Aorta (tissue), 5 donors: ENCODE measurements at regions not wholly inside any gene's neighbourhood (a gene's known extent, or its start where the extent isn't known, plus 50 kb on each side); places are given as distances from the start of the nearest gene placed in this dataset.

Experiments
- ATAC-seq: fragments of 200-7000 bp; cut with Tn5 transposase; one replicate; pipeline ENCODE4 v1.9.1; 2022; ENCODE audit warnings: moderate library complexity; ENCODE audit not compliant: low FRiP score
- DNase-seq, 2 donors: peaks; one replicate each; pipeline ENCODE4 v3.0.0-alpha.2; 2020
- H3K27ac ChIP-seq, 2 donors: one replicate each; pipeline ENCODE4 v1.5.1; 2013; ENCODE audit warnings: low read length in 2 of 2, mild to moderate bottlenecking in 2 of 2, moderate library complexity in 2 of 2, control low read depth in 1 of 2, inconsistent platforms in 1 of 2, low read depth in 1 of 2
- H3K27me3 ChIP-seq, 2 donors: one replicate each; pipeline ENCODE4 v1.6.1; 2013; ENCODE audit warnings: control low read depth in 1 of 2, low read length in 1 of 2, mild to moderate bottlenecking in 1 of 2, moderate library complexity in 1 of 2; ENCODE audit not compliant: insufficient read depth in 2 of 2, control insufficient read depth in 1 of 2
- H3K36me3 ChIP-seq, 2 donors: one replicate each; pipeline ENCODE4 v1.6.1; 2013; ENCODE audit warnings: control low read depth in 1 of 2, low read length in 1 of 2, mild to moderate bottlenecking in 1 of 2; ENCODE audit not compliant: insufficient read depth in 2 of 2, control insufficient read depth in 1 of 2
- H3K4me1 ChIP-seq, 2 donors: one replicate each; pipeline ENCODE4 v1.6.1; 2013; ENCODE audit warnings: low read length in 2 of 2, control low read depth in 1 of 2, mild to moderate bottlenecking in 1 of 2, moderate library complexity in 1 of 2; ENCODE audit not compliant: insufficient read depth in 2 of 2, control insufficient read depth in 1 of 2
- H3K4me3 ChIP-seq, 2 donors: one replicate each; pipeline ENCODE4 v1.5.1; 2013; ENCODE audit warnings: low read length in 2 of 2, control low read depth in 1 of 2, mild to moderate bottlenecking in 1 of 2
- H3K9me3 ChIP-seq: one replicate; pipeline ENCODE4 v1.6.1; 2013; ENCODE audit warnings: mild to moderate bottlenecking, low read length; ENCODE audit not compliant: control insufficient read depth
- WGBS, 2 donors: extraction: QIAGEN DNeasy Blood & Tissue Kit; methylation state at CpG; one replicate each; pipeline ENCODE4 v1.1.7; 2013; 5-methylcytosine and 5-hydroxymethylcytosine counted together
- intact Hi-C, 2 donors: fragments of 100-400 bp; cut with DNase I; formaldehyde crosslinking; loops; one replicate each; pipeline versions ENCODE4 v1.14.2 to v1.15.0; 2022
- donor health status: healthy with polysubstance abuse.
- donor health status: Bipolar disorder and iron deficiency.
- donor health status: DM: no; HTN: no; CAD: no.
- donor health status: DM: no; HTN: no; CAD: no.
- donor health status: DM: yes; HTN: yes; CAD: no.

DNA sequence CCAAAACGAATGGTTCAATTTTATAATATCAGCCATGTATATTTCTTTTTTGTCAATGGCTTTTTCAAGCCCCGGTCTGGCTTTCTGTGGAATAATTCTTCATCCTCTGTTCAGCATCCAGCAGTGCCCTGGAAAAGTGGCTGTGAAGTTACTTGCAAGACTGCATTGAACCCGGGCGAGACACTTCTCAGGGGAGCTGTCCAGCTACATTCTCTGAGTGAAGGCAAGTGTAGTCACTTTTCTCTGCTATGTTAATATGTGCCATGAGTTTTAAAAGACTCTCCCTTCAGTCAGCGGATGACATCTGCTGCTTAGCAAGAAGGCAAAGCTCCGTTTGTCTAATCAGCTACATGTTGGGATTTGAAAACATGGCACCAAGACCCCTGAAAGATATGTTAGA, 81.3 kb upstream of the RGMA start:
- ATAC-seq: no peak
- intact Hi-C loops: loop anchor here in 1 of 2 donors (10.0 kb wide), 1 partner anchor 64 kb away; no protein-coding TSS in a partner anchor
- Histone ChIP-seq H3K27me3 (peaks cover 0 to 1% of the 10 kb centered on the region in 2 donors), H3K27ac (no peak overlapping the region), H3K9me3 (no peaks in the 10 kb centered on the region), H3K4me3 (no peak overlapping the region), H3K36me3 (no peaks in the 10 kb centered on the region), H3K4me1 (no peaks in the 10 kb centered on the region)
- no peak for DNase-seq
- 32% methylated on average over 6 of the region's 6 CpGs for WGBS, 2 donors

DNA sequence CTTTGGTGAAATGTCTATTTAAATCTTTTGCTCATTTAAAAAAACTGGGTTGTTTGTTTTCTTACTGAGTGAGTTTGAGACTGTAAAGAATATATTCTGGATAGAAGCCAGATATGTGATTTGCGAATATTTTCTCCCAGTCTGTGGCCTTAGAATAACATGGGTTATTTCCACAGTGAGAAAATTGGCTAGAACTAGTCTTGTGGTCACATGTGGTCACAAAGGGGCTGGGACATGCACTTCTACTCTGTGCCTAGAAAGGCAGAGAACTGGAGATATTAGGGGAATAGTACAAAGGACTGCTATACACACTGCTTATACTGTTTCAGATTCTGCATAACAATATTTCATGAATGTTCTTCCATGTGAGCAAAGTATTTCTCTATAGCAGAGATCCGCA, 79.9 kb upstream of the RGMA start:
- DNase-seq (no peak), ATAC-seq (no peak)
- Histone ChIP-seq H3K36me3 (no peaks in the 10 kb centered on the region), H3K27me3 (peaks cover 0 to 1% of the 10 kb centered on the region in 2 donors), H3K9me3 (no peaks in the 10 kb centered on the region), H3K27ac (no peak overlapping the region), H3K4me3 (no peak overlapping the region), H3K4me1 (no peaks in the 10 kb centered on the region)
- intact Hi-C loops: no loop called here
- WGBS, 2 donors: 18 to 22% methylated on average over 2 of the region's 2 CpGs

DNA sequence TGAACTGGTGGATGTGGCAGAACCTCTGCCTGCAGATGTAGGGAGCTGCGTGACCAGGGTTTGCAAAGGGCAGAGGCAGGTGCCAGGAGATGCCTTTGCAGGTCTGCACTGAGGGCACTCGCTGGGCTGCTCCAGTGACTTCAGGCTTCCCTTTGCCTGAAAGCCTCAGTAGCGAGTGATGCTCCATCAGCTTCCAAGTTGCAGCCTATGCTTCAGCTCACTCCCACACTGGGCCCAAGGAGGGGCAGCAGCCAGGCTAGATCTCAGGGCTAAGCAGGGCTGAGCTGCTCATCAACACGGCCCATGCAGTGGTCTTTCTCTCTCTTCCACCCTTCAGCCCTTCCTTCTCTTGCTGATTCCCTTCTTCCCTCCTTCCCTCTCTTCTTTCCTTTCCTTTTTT, 78.3 kb upstream of the RGMA start:
- no peaks in the 10 kb centered on the region for H3K9me3 ChIP-seq
- peaks cover 0 to 1% of the 10 kb centered on the region in 2 donors for H3K27me3 ChIP-seq
- no peaks in the 10 kb centered on the region for H3K36me3 ChIP-seq
- no peak overlapping the region for H3K27ac ChIP-seq
- WGBS, 2 donors: 87 to 95% methylated on average over 4 of the region's 4 CpGs
- DNase-seq (no peak), ATAC-seq (no peak)
- intact Hi-C loops: no loop called here
- H3K4me3 ChIP-seq: no peak overlapping the region
- no peaks in the 10 kb centered on the region for H3K4me1 ChIP-seq

DNA sequence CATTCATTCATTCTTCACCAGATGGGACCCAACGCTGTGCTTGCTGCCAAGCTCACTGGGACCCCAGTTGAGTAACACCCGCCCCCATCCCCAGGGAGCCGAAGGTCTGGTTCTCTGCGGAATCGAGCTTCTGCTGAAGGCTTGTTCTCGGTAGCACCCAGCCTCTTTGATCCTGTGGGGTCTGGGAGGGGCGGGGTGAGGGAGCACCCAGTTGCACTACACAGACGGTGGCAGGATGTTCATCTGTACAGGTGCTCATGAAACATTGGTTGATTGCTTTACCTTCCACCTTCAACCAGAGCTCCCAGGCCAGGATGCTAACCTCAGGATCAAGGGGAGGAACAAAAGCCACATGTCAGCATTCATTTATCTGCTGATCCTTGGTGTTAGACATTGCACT, 77.7 kb upstream of the RGMA start:
- H3K4me1 ChIP-seq: no peaks in the 10 kb centered on the region
- WGBS, 2 donors: 85 to 86% methylated on average over 8 of the region's 8 CpGs
- DNase-seq (no peak), ATAC-seq (no peak)
- peaks cover 0 to 1% of the 10 kb centered on the region in 2 donors for H3K27me3 ChIP-seq
- no peak overlapping the region for H3K4me3 ChIP-seq
- intact Hi-C loops: no loop called here
- H3K36me3 ChIP-seq: no peaks in the 10 kb centered on the region
- no peaks in the 10 kb centered on the region for H3K9me3 ChIP-seq
- no peak overlapping the region for H3K27ac ChIP-seq

DNA sequence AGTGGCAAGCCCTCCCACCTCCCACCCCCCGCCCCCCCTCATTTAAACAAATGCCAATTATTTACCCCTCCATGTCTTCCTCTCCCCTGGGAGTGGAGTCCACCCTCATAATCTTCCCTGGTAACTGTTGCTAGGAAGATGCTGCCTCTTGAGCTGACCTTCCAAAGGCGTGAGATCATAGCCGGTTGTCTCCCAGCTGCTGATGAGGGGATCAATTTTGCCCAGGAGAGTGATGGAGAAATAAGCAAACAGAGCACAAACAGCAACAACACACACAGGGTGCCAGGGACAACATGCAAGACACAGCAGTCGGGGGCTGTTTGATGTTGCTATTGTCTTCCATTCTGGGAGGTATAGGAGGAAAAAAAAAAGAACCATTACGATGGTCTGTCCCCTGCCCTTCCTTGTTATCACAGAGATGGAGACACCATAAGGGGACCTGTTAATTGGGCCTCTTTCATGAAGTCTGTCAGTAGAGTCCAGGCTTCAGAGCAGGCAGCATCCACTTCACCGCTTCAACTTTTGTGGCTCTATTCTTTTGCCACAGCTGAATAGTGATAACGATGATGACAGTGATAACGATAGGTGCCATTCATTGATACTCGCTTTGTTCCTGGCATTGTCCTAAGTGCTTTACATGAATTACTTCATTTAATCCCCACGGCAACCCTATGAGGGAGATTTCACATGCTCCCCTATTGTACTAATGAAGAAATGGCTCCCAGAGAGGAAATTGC, 76.9 kb upstream of the RGMA start:
- no peaks in the 10 kb centered on the region for H3K36me3 ChIP-seq
- no peaks in the 10 kb centered on the region for H3K4me1 ChIP-seq
- 85 to 87% methylated on average over 10 of the region's 10 CpGs for WGBS, 2 donors
- ATAC-seq: no peak
- no peaks in the 10 kb centered on the region for H3K9me3 ChIP-seq
- H3K4me3 ChIP-seq: no peak overlapping the region
- no peak for DNase-seq
- H3K27me3 ChIP-seq: peaks cover 0 to 1% of the 10 kb centered on the region in 2 donors
- no peak overlapping the region for H3K27ac ChIP-seq
- intact Hi-C loops: no loop called here

DNA sequence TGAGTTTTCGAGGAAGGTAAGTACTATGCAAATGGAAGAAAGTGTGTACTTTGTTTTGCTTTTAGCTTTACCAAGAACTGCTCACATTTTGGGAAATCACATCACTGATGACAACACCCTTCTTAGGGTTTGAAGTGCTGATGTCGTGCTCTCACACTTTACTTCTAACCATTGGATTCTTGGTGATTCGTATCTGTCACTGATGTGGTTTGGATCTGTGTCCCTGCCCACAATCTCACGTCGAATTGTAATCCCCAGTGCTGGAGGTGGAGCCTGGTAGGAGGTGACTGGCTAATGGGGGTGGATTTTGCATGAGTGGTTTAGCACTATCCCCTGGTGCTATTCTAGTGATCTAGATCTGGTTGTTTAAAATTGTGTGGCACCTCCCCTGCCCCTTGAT, 75.4 kb upstream of the RGMA start:
- no peaks in the 10 kb centered on the region for H3K9me3 ChIP-seq
- WGBS, 2 donors: 82 to 85% methylated on average over 5 of the region's 5 CpGs
- ATAC-seq (no peak), DNase-seq (no peak)
- no peak overlapping the region for H3K4me3 ChIP-seq
- no peak overlapping the region for H3K27ac ChIP-seq
- peaks cover 0 to 1% of the 10 kb centered on the region in 2 donors for H3K27me3 ChIP-seq
- H3K36me3 ChIP-seq: no peaks in the 10 kb centered on the region
- no peaks in the 10 kb centered on the region for H3K4me1 ChIP-seq
- intact Hi-C loops: no loop called here

DNA sequence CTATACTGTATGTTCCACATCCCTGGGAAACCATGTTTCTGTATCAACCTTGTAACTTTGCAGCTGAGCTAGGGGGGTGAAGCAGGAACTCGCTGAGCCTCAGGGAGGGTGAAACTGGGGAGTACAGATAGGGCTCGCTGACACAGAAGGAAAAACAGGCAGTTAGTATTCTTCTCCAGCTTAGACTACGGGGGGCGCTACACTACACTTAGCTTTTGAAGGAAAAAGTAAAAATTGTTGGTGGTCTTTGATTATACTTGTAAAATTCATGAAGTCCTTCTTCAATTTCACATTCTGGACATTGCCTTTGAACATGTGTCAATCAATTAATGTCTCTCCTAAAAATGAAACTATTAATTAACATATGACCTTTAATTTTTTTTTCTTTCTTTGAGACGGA, 73.5 kb upstream of the RGMA start:
- intact Hi-C loops: no loop called here
- 93 to 96% methylated on average over 5 of the region's 5 CpGs for WGBS, 2 donors
- no peak overlapping the region for H3K27ac ChIP-seq
- DNase-seq: no peak
- H3K9me3 ChIP-seq: no peaks in the 10 kb centered on the region
- H3K36me3 ChIP-seq: no peaks in the 10 kb centered on the region
- H3K4me1 ChIP-seq: no peaks in the 10 kb centered on the region
- H3K27me3 ChIP-seq: peaks cover 0 to 1% of the 10 kb centered on the region in 2 donors
- H3K4me3 ChIP-seq: no peak overlapping the region
- ATAC-seq: no peak

DNA sequence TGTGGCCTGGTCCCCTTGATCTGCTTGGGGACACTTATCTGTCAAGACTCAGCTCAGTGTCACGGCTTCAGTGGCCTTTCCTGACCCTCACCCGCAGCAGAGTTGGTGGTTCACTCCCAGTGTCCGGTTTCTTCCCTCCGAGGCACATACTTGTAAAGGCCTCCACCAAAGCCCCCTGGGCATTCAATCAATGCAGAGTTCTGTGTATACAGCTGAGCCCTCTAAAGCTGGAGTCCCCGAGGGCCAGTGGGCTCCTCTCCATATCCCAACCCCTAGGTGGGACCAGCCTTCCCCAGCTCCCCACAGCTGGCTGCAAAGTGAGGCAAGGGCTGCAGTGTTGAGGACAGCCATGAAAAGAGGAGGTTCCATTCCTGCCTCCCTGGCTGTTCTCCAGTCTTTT, 70.9 kb upstream of the RGMA start:
- Histone ChIP-seq H3K27ac (no peak overlapping the region), H3K27me3 (no peaks in the 10 kb centered on the region), H3K9me3 (no peaks in the 10 kb centered on the region), H3K36me3 (no peaks in the 10 kb centered on the region), H3K4me1 (no peaks in the 10 kb centered on the region), H3K4me3 (no peak overlapping the region)
- DNase-seq: no peak
- intact Hi-C loops: no loop called here
- ATAC-seq: no peak
- WGBS, 2 donors: 78 to 82% methylated on average over 5 of the region's 5 CpGs

DNA sequence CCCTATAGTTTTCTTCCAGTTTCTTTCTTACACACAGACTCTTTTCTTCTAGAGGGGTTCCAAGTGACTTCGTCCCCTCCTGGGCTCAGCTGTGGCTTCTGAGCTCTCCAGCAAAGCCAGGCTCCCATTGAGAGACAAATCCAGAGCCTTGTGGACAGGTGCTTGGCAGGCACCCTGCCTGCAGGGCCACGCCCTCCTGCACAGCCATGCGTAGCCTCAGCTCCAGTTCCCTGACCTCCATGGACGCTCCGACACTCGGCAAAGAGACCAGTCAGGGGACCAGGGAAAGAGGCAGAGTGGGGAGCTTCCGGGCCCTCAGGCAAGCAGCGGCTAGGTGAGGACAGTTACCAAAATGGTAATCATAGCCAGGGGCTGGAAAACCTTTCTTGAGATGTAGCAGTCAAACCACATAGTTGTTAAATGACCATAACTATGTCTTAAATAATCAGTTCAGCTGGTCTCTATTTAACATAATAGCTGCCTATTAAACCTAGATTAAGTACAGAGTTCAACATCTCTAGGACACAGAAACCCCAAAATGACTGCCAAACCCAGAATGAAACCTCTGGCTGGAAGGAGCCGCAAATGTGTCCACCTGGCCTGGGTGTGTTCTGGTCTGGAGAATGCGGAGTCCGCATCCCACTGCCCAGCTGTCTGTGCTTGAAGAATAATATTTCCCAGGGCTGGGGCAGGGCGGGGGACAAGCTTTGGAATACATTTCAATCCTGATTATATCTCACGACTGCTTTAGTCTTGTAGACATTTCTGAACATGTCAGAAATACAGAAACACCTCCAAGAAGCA, 69.3 kb upstream of the RGMA start:
- no peaks in the 10 kb centered on the region for H3K4me1 ChIP-seq
- no peaks in the 10 kb centered on the region for H3K27me3 ChIP-seq
- 93 to 95% methylated on average over 13 of the region's 13 CpGs for WGBS, 2 donors
- no peaks in the 10 kb centered on the region for H3K36me3 ChIP-seq
- H3K4me3 ChIP-seq: no peak overlapping the region
- H3K9me3 ChIP-seq: no peaks in the 10 kb centered on the region
- ATAC-seq (no peak), DNase-seq (no peak)
- no peak overlapping the region for H3K27ac ChIP-seq
- intact Hi-C loops: no loop called here
